Esophagus squamous epithelium (tissue), 4 donors: ENCODE measurements at regions not wholly inside any gene's neighbourhood (a gene's known extent, or its start where the extent isn't known, plus 50 kb on each side); places are given as distances from the start of the nearest gene placed in this dataset.

Experiments
- POLR2A ChIP-seq, 4 donors: fragments of 450-650 bp; IDR thresholded peaks; one replicate each; pipeline ENCODE4 v1.6.1; 2017; ENCODE audit warnings: antibody characterized with exemption in 4 of 4, mild to moderate bottlenecking in 4 of 4, moderate library complexity in 3 of 4
- TF ChIP-seq, protein P1 (sequence below), 6 experiments: fragments of 450-650 bp in 4 of 6; fragments of 200-600 bp in 2 of 6; sonication (generic) in 2 of 6; IDR thresholded peaks; one replicate each; pipeline ENCODE4 v1.5.1; 2016 to 2019; ENCODE audit warnings: antibody characterized with exemption in 6 of 6, mild to moderate bottlenecking in 4 of 6, moderate library complexity in 4 of 6

DNA sequence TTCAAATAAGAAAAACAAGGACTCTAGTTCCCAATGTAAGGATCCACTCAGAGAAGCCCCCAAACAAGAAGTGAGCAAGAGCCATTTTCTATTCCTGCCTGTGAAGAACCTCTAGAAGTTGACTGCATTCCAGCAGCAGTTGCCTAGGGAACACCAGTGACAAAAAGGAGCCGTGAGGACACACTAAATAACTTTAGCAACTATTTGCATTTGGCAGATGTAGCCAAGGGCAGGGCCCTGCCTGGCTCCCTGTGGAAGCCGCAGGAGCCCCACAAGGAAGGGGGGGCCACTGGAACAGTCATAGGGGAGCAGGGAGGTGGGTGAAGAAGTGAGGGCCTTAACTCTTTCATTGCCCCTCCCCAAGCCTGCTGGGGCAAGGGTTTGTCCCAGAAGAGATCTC lies 470.2 kb upstream of the PROK2 start:
- TF ChIP-seq, protein P1, sequence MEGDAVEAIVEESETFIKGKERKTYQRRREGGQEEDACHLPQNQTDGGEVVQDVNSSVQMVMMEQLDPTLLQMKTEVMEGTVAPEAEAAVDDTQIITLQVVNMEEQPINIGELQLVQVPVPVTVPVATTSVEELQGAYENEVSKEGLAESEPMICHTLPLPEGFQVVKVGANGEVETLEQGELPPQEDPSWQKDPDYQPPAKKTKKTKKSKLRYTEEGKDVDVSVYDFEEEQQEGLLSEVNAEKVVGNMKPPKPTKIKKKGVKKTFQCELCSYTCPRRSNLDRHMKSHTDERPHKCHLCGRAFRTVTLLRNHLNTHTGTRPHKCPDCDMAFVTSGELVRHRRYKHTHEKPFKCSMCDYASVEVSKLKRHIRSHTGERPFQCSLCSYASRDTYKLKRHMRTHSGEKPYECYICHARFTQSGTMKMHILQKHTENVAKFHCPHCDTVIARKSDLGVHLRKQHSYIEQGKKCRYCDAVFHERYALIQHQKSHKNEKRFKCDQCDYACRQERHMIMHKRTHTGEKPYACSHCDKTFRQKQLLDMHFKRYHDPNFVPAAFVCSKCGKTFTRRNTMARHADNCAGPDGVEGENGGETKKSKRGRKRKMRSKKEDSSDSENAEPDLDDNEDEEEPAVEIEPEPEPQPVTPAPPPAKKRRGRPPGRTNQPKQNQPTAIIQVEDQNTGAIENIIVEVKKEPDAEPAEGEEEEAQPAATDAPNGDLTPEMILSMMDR (IDR thresholded peaks at IDR 0.05), result no peak
- TF ChIP-seq POLR2A (IDR thresholded peaks at IDR 0.05), result no peak
